NCI-H2107 treated with DMSO at 0.1 percent for 48 hours (cell line): ENCODE measurements at regions not wholly inside any gene's neighbourhood (a gene's known extent, or its start where the extent isn't known, plus 50 kb on each side); places are given as distances from the start of the nearest gene placed in this dataset.
"Not testable (repeated sequence)": the region's sequence is repeated elsewhere in the genome, so short reads cannot be mapped to it uniquely, and the experiment has no call there.

Experiments
- DNase-seq: peaks from one replicate; lab custom pipeline; 2025; ENCODE audit not compliant: unreplicated experiment; lab: John Stamatoyannopoulos, UW

- DNase-seq: no peak
Measured at GRCh38 chr9:38259056-38259455, 133.4 kb upstream of the ALDH1B1 start.

- DNase-seq: no peak
Measured at GRCh38 chr9:38257626-38258215, 134.8 kb upstream of the ALDH1B1 start.

- DNase-seq: no peak
Measured at GRCh38 chr9:38256461-38256860, 136.0 kb upstream of the ALDH1B1 start.

GRCh38 chr9:38255599-38255998 is 136.9 kb upstream of the ALDH1B1 start:
- no peak for DNase-seq

GRCh38 chr9:38254756-38255155 is 137.7 kb upstream of the ALDH1B1 start:
- DNase-seq: no peak

GRCh38 chr9:38254151-38254550 is 138.4 kb upstream of the ALDH1B1 start:
- no peak for DNase-seq

GRCh38 chr9:38253200-38253599 is 139.3 kb upstream of the ALDH1B1 start:
- no peak for DNase-seq

- no peak for DNase-seq
Measured at GRCh38 chr9:38251036-38251860, 141.3 kb upstream of the ALDH1B1 start.

- DNase-seq: no peak
Measured at GRCh38 chr9:38250279-38251035, 142.0 kb upstream of the ALDH1B1 start.

GRCh38 chr9:38249587-38250210 is 142.8 kb upstream of the ALDH1B1 start:
- DNase-seq: no peak

- DNase-seq: no peak
Measured at GRCh38 chr9:38249049-38249448, 143.5 kb upstream of the ALDH1B1 start.

- no peak for DNase-seq
Measured at GRCh38 chr9:38246833-38247232, 145.7 kb upstream of the ALDH1B1 start.

- no peak for DNase-seq
Measured at GRCh38 chr9:38244971-38245370, 147.5 kb upstream of the ALDH1B1 start.

- no peak for DNase-seq
Measured at GRCh38 chr9:38243993-38244392, 148.5 kb upstream of the ALDH1B1 start.

GRCh38 chr9:38242151-38242550 is 150.4 kb upstream of the ALDH1B1 start:
- not testable (repeated sequence) for DNase-seq

- DNase-seq: no peak
Measured at GRCh38 chr9:38240051-38240450, 152.5 kb upstream of the ALDH1B1 start.

- DNase-seq: no peak
Measured at GRCh38 chr9:38235244-38235643, 157.3 kb upstream of the ALDH1B1 start.

- DNase-seq: no peak
Measured at GRCh38 chr9:38234479-38235170, 157.9 kb upstream of the ALDH1B1 start.

GRCh38 chr9:38233796-38234355 is 158.6 kb upstream of the ALDH1B1 start:
- DNase-seq: no peak

GRCh38 chr9:38233343-38233742 is 159.2 kb upstream of the ALDH1B1 start:
- DNase-seq: no peak

GRCh38 chr9:38232895-38233294 is 159.6 kb upstream of the ALDH1B1 start:
- DNase-seq: no peak
